Activated CD4-positive, CD25-positive, alpha-beta regulatory T cell treated with anti-CD3 and anti-CD28 coated beads, Interleukin-2, amount 50 U/mL, for 72 hours (primary cell): ENCODE measurements at regions not wholly inside any gene's neighbourhood (a gene's known extent, or its start where the extent isn't known, plus 50 kb on each side); places are given as distances from the start of the nearest gene placed in this dataset.

Experiments
- DNase-seq: peaks from one replicate; pipeline ENCODE4 v3.0.0; 2021

DNA sequence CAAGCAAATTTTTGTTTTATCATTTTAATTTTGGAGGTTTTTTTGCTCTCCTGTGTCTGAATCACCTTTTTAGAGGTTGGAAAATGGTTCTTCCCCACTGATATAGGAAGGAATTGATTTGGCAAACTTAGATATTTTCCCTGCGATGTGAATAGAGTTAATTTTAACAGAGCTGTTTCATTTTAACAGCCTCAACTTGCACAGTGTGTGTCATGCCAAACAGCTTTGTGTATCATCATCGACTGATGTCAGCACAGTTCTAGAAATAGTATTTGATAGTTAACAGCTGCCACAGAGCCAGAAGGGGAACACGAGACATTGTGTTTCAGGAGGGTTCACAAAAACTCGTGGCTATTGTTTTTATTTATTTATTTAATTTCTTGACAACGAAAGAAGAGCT is 243.1 kb upstream of the FOXN3 start:
- DNase-seq = no peak

- DNase-seq = no peak
Measured at GRCh38 chr14:89658977-89659670, 242.1 kb upstream of the FOXN3 start.

DNA sequence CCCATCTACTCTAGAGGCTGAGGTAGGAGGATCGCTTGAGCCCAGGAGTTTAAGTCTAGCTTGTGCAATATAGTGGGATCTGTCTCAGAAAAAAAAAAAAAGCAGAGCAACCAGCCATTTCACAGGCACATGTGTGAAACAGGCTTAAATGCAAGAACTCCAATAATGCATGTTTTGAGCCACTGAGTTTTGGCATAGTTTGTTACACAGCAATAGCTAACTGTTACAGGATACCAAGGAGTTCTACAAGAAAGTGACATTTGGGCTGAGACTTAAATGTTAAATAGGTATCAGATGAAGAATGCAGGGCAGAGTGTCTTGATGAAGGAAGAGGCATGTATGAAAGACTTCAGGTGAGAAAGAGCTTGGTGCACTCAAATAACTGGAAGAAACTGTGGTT is 240.0 kb upstream of the FOXN3 start:
- no peak for DNase-seq

DNA sequence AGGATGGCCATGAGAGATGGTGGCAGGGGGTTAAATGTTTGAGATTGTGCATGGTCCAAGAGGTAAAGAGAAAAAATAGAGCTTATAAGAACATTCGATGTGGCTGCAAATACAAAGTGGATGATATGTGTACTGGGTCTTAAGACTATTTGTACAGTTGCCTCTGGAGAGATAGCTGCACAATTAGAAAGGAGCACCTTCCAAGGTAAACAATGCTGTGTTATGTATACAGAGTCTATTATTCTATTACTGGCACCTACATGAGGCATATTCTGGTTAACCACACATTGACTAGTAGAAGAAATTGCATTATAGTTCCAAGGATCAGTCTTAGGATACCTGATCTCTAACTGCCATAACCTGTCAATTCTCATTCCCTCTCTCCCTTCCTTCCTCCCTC is 238.0 kb upstream of the FOXN3 start:
- DNase-seq = no peak

DNA sequence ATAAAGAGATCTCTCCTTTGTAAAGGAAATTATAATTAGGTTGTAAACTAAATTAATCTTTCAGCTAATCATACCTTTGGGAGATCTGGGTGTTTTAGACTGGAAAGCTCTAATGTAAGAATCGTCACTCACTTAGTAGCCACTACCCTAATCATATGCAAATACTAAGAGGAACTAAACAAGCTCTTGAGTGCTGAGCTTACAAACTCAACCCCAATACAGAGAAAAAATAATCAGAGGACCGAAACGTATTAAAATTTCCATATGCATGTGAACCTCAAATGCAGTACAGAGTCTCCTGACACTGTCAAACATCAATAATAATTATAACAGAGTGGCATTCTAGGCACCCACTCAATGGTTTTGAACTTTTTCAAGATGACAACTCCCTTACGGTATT is 235.3 kb upstream of the FOXN3 start:
- DNase-seq = no peak

- no peak for DNase-seq
Measured at GRCh38 chr14:89651805-89652204, 234.8 kb upstream of the FOXN3 start.

GRCh38 chr14:89650077-89650978 is 233.3 kb upstream of the FOXN3 start:
- DNase-seq = no peak

- DNase-seq = no peak
Measured at GRCh38 chr14:89649451-89650075, 232.5 kb upstream of the FOXN3 start.

DNA sequence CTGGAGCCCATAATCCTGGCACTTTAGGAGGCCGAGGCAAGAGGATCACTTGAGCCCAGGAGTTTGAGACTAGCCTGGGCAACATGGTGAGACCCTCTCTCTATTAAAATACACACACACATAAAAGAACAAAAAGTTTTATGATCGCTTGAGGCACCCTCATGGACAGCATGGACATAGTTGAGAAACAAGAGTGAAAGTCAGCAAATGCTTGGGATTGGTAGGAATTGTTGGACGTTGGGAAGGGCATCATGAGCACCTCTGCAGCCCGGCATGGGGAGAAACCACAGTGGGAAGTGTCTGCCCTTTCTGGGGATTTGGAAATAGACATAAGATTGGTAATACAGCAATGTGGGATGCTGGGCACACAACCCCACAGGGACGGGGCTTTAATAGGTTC is 231.9 kb upstream of the FOXN3 start:
- no peak for DNase-seq

DNA sequence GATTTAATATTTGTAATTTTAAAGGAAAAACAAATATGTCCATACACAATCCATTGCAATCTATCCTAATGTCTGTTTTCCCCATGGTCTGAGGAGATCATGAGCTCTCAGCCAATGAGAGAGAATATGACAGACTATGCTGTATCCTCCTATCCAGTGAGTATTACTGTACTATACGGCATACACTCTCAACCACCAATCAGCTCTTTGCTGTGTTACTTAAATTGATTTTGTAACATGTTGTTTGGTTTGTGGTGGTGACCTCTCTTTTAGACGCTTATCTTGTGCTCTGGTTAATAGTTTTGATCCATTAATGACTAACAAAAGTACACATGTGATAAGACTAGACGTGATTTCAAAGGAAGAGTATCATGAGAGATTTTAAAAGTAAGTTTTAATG is 231.5 kb upstream of the FOXN3 start:
- no peak for DNase-seq

DNA sequence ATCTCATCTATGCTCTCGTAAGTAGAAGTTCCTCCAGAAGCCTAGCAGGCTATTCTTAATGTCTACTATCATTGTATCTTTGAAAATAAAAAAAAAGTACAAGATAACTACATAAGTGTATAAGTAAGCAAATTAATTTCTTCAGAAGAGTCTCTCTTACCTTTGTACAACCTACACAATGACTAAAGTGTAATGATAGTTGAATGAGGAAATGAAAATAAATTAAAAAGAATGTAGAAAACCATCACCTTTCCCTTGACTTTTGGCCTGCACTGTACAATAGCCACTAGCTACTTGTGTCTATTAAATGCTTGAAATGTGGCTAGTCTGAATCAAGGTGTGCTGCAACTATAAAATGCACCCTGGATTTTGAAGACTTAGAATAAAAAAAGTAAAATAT is 229.9 kb upstream of the FOXN3 start:
- no peak for DNase-seq

- no peak for DNase-seq
Measured at GRCh38 chr14:89644641-89645040, 227.6 kb upstream of the FOXN3 start.

- no peak for DNase-seq
Measured at GRCh38 chr14:89641495-89642175, 224.6 kb upstream of the FOXN3 start.

GRCh38 chr14:89640141-89640540 is 223.1 kb upstream of the FOXN3 start:
- no peak for DNase-seq

GRCh38 chr14:89639687-89640086 is 222.7 kb upstream of the FOXN3 start:
- no peak for DNase-seq

DNA sequence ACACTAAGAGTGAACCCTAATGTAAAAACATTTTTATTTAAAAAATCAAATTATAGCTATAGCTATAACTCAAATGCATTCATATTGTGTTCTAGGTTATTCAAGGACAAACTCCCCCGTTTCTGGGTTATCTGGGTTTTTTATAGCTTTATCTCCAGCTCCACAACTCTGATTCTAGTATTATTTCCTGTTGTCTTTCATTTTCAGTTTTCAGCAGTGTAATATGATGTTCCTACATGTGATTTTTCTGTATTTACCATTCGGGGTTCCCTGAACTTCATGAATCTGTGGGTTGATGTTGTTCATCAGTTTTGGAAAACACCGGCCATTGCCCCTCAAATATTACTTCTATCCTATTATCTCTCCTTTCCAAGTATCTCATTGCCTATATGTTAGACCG is 221.9 kb upstream of the FOXN3 start:
- no peak for DNase-seq

- no peak for DNase-seq
Measured at GRCh38 chr14:89637581-89637980, 220.5 kb upstream of the FOXN3 start.

DNA sequence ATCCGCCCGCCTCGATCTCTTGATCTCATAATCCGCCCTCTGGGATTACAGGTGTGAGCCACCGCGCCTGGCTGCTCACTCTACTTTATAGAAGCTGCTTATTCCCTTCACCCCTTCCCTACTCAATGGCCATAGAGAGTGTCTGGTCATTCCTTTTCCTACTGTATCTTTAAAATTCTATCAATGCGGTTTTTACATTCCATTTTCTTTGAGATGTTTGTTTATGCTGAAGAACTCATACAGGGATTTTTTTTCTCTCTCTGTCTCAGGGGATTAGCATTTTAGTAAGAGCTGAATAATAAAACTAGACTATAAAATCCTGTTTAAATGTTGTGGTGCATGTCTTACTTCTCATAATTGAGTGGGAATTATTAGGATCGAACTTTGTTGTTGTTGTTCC is 218.6 kb upstream of the FOXN3 start:
- no peak for DNase-seq

DNA sequence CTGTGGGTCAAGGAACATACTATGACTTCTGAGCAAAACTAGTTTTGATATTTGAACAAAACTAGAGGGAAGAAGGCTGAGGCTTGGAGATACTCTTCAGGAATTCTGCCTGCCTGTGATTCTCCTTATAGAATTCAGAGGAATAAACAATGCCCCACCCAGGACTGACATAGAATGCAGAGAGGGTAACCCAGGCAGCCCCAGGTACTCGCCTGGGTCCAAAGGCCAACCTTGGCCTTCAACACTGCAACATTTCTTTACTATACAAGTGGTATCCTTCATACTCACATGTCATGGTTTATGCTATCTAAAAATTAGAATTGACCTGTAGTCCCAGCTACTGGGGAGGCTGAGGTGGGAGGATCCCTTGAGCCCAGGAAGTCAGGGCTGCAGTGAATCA is 217.0 kb upstream of the FOXN3 start:
- DNase-seq = no peak

DNA sequence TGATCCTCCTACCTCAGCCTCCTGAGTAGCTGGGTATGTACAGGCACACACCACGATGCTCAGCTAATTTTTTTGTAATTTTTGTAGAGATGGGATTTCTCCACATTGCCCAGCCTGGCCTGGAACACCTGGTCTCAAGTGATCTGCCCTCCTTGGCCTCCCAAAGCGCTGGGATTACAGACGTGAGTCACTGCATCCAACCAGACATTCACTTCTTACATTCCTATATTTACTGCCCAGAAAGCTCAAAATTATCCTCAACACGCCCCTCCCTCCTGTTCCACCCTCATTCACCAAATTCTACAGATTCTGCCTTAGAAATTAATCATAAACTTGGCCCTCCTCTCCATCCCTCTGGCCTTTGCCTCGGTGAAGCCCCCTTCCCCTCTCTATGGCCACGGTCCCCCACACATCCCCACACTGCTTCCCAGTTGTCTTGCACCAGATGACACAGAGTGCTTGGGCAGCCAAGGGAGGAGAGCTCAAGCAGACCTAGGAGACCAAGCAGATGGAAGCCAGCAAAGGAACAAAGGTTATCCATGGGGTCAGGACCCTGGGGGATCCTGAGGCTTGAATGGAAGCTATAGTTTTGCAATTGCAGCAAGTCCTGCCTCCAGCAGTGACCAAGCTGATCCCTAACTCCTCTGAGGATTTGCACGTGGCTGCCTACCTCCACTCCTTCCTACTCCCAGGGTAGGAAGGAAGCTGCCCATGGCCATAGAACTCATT is 213.2 kb upstream of the FOXN3 start:
- DNase-seq = no peak

GRCh38 chr14:89629383-89629782 is 212.3 kb upstream of the FOXN3 start:
- no peak for DNase-seq

DNA sequence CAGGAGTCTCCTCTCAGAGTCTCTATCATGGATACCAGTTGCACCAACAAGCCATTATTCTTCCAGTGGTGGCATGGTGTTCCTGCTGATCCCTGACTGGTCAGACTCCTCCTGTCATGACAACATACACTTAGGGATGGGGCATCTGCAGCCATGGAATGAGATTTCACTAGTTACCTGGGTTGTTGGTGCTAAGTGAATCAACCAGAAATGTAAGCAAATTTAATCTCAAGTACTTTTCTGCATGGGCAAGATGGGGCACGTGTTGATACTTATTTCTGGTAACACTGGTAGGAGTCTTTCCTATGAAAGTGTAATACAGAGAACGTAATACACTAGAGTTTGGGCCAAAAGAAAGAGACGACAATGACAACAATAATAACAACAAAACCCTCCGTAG is 211.5 kb upstream of the FOXN3 start:
- no peak for DNase-seq
